ENCODE measurements at regions not wholly inside any gene's neighbourhood (a gene's known extent, or its start where the extent isn't known, plus 50 kb on each side); places are given as distances from the start of the nearest gene placed in this dataset.
"Not testable (repeated sequence)": the region's sequence is repeated elsewhere in the genome, so short reads cannot be mapped to it uniquely, and the experiment has no call there.

DNA sequence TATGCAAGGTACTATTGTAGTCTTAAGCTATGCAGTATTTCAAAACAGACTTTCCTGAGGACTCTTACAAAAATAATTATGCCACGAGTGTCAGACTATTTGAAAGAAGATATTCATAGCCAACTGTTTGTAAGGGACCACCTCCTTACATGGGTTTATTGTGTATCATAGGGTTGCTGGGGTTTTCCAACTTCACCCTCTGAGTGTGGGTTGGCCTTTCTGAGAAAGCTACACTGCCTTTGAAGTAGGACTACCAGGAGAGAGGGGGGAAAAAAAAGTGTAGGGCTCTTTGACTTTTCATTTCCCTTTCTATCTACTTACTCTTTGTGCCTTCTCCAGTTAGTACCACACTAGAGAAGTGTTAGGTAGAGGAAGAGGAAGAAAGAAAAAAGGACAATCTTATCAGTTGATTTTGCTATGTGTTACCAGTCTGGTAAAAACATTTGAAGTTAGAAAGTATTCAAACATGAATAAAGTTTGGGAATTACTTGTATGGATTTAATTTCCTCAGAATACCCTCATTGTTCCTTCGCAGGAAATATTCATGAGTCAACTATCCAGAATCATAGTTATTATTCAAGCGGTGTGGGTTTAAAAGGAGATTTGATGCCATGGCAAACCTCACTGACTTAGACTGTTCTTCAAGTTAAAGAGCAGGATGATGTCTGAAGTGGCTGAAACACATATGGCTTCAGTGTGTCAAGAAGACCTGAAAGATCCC lies 329.3 kb upstream of the THBS1 start:
- CTCF ChIA-PET, result no interaction called here
- DNase-seq, result no peak
- H3K4me3 Mint-ChIP-seq, result no peak overlapping the region
- H3K9me3 Mint-ChIP-seq (ENCODE audit: insufficient read depth), result no peaks in the 10 kb centered on the region
- no peak overlapping the region for H3K27ac Mint-ChIP-seq
- peak; percentile 49 for ATAC-seq
- peaks cover 3% of the 10 kb centered on the region for H3K27me3 Mint-ChIP-seq (ENCODE audit: low read depth)
- H3K36me3 Mint-ChIP-seq (ENCODE audit: low read depth), result no peaks in the 10 kb centered on the region
- H3K4me1 Mint-ChIP-seq (ENCODE audit: low read depth), result peaks cover 20% of the 10 kb centered on the region
- POLR2A ChIA-PET, result no interaction called here

DNA sequence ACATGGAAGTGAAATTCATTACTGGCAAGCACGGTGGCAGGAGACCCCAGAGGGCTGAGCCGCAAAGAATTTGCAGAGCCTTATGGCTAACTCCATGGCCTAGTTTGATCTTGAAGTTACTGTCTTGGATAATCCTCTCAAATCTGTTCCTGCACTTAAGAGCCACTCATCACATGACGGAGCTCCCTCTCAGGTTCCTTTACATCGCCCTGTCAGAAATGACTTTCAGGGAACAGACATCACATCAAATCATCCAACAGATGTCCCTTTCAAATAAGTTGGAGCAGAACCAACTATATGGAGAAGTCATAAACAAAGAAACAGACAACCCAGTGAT lies 328.8 kb upstream of the THBS1 start:
- DNase-seq (no peak), ATAC-seq (no peak)
- peaks cover 3% of the 10 kb centered on the region for H3K27me3 Mint-ChIP-seq (ENCODE audit: low read depth)
- no peak overlapping the region for H3K27ac Mint-ChIP-seq
- H3K4me3 Mint-ChIP-seq, result no peak overlapping the region
- no peaks in the 10 kb centered on the region for H3K36me3 Mint-ChIP-seq (ENCODE audit: low read depth)
- ChIA-PET CTCF (no interaction called here), POLR2A (no interaction called here)
- peaks cover 20% of the 10 kb centered on the region for H3K4me1 Mint-ChIP-seq (ENCODE audit: low read depth)
- no peaks in the 10 kb centered on the region for H3K9me3 Mint-ChIP-seq (ENCODE audit: insufficient read depth)

DNA sequence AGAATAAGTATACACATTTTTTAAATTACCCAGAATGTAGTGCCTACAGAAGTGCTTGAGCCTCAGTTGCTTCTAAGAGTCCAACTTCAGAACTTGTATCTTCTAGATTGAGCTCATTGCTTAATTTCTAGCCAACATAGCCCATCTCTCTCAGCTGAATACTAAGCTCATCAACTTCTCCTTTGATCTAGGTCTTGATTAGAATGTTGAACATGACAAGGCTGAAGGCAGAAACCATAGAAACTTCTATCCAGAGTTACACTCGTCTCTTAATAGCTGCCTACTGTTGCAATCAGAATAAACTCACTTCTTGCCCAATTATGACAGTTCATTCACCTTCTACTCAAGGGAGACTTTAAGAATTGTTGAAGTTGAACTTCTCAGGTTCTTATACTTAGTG lies 327.3 kb upstream of the THBS1 start:
- DNase-seq (no peak), ATAC-seq (no peak)
- ChIA-PET CTCF (no interaction called here), POLR2A (no interaction called here)
- H3K9me3 Mint-ChIP-seq (ENCODE audit: insufficient read depth), result no peaks in the 10 kb centered on the region
- peaks cover 3% of the 10 kb centered on the region for H3K27me3 Mint-ChIP-seq (ENCODE audit: low read depth)
- H3K36me3 Mint-ChIP-seq (ENCODE audit: low read depth), result no peaks in the 10 kb centered on the region
- peaks cover 20% of the 10 kb centered on the region for H3K4me1 Mint-ChIP-seq (ENCODE audit: low read depth)
- no peak overlapping the region for H3K4me3 Mint-ChIP-seq
- no peak overlapping the region for H3K27ac Mint-ChIP-seq

- Mint-ChIP-seq H3K4me3 (no peak overlapping the region), H3K36me3 (ENCODE audit: low read depth) (no peaks in the 10 kb centered on the region), H3K9me3 (ENCODE audit: insufficient read depth) (no peaks in the 10 kb centered on the region), H3K27ac (no peak overlapping the region), H3K4me1 (ENCODE audit: low read depth) (peaks cover 20% of the 10 kb centered on the region), H3K27me3 (ENCODE audit: low read depth) (peaks cover 3% of the 10 kb centered on the region)
- ChIA-PET POLR2A (no interaction called here), CTCF (no interaction called here)
- no peak for DNase-seq
- ATAC-seq, result no peak
These were observed 326.7 kb upstream of the THBS1 start for GRCh38 chr15:39254181-39254580.

DNA sequence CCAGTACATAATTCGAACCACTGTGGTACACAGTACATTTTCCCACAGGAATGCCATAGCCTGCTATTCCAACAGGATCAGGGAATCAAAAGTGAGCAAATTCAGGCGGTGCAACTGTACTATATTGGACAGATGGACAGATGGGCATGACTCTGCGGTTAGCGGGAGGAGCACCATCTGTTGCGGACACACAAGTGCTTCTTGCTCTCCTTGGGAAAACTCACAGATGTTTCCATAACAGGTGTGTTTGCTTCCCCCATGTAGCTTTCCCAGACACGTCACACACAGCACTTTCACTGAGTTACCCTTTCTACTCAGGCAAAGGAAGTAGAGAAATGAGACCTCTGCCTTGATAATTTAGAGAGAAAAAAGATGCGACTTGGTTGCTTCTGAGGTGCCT lies 325.1 kb upstream of the THBS1 start:
- no peaks in the 10 kb centered on the region for H3K36me3 Mint-ChIP-seq (ENCODE audit: low read depth)
- POLR2A ChIA-PET, result no interaction called here
- no peaks in the 10 kb centered on the region for H3K9me3 Mint-ChIP-seq (ENCODE audit: insufficient read depth)
- ATAC-seq (no peak), DNase-seq (no peak)
- peaks cover 7% of the 10 kb centered on the region for H3K27me3 Mint-ChIP-seq (ENCODE audit: low read depth)
- no peak overlapping the region for H3K27ac Mint-ChIP-seq
- H3K4me1 Mint-ChIP-seq (ENCODE audit: low read depth), result peaks cover 12% of the 10 kb centered on the region
- CTCF ChIA-PET, result no interaction called here
- H3K4me3 Mint-ChIP-seq, result no peak overlapping the region

GRCh38 chr15:39260391-39260790 lies 320.5 kb upstream of the THBS1 start:
- Mint-ChIP-seq H3K4me1 (ENCODE audit: low read depth) (peaks cover 13% of the 10 kb centered on the region), H3K36me3 (ENCODE audit: low read depth) (no peaks in the 10 kb centered on the region), H3K27ac (no peak overlapping the region), H3K4me3 (no peak overlapping the region), H3K9me3 (ENCODE audit: insufficient read depth) (no peaks in the 10 kb centered on the region), H3K27me3 (ENCODE audit: low read depth) (peaks cover 10% of the 10 kb centered on the region)
- CTCF ChIA-PET, result no interaction called here
- POLR2A ChIA-PET, result no interaction called here
- no peak for DNase-seq
- no peak for ATAC-seq

DNA sequence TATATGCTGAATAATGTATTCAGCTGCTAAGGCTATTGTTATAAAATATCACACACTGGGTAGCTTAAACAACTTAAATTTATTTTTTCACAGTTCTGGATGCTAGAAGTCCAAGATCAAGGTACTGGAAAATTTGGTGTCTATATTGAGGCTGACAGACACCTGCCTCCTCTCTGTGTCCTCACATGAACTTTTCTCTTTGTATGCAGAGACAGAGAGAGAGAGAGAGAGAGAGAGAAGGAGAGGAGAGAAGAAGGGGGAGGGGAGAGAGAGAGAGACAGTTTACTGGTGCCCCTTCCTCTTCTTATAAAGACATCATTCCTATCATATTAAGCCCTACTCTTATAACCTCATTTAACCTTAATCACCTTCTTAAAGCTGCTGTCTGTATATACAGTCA lies 320.1 kb upstream of the THBS1 start:
- Mint-ChIP-seq H3K4me1 (ENCODE audit: low read depth) (peaks cover 13% of the 10 kb centered on the region), H3K27ac (no peak overlapping the region), H3K27me3 (ENCODE audit: low read depth) (peaks cover 10% of the 10 kb centered on the region), H3K36me3 (ENCODE audit: low read depth) (no peaks in the 10 kb centered on the region), H3K9me3 (ENCODE audit: insufficient read depth) (no peaks in the 10 kb centered on the region), H3K4me3 (no peak overlapping the region)
- ChIA-PET CTCF (no interaction called here), POLR2A (no interaction called here)
- ATAC-seq (no peak), DNase-seq (no peak)

GRCh38 chr15:39261397-39262183 lies 319.3 kb upstream of the THBS1 start:
- DNase-seq; ATAC-seq; H3K27ac Mint-ChIP-seq; CTCF ChIA-PET; POLR2A ChIA-PET; H3K9me3 Mint-ChIP-seq (ENCODE audit: insufficient read depth); H3K4me3 Mint-ChIP-seq; H3K36me3 Mint-ChIP-seq (ENCODE audit: low read depth): not testable (repeated sequence)
- peaks cover 10% of the 10 kb centered on the region for H3K27me3 Mint-ChIP-seq (ENCODE audit: low read depth)
- peaks cover 13% of the 10 kb centered on the region for H3K4me1 Mint-ChIP-seq (ENCODE audit: low read depth)

GRCh38 chr15:39262995-39263772 lies 317.7 kb upstream of the THBS1 start:
- ATAC-seq; POLR2A ChIA-PET; DNase-seq; H3K9me3 Mint-ChIP-seq (ENCODE audit: insufficient read depth); CTCF ChIA-PET; H3K36me3 Mint-ChIP-seq (ENCODE audit: low read depth); H3K27ac Mint-ChIP-seq; H3K4me3 Mint-ChIP-seq: not testable (repeated sequence)
- Mint-ChIP-seq H3K4me1 (ENCODE audit: low read depth) (peaks cover 13% of the 10 kb centered on the region), H3K27me3 (ENCODE audit: low read depth) (peaks cover 10% of the 10 kb centered on the region)

GRCh38 chr15:39265261-39265660 lies 315.6 kb upstream of the THBS1 start:
- Mint-ChIP-seq H3K27me3 (ENCODE audit: low read depth) (peaks cover 14% of the 10 kb centered on the region), H3K27ac (no peak overlapping the region), H3K9me3 (ENCODE audit: insufficient read depth) (no peaks in the 10 kb centered on the region), H3K4me3 (no peak overlapping the region), H3K36me3 (ENCODE audit: low read depth) (no peaks in the 10 kb centered on the region), H3K4me1 (ENCODE audit: low read depth) (peaks cover 13% of the 10 kb centered on the region)
- ATAC-seq (no peak), DNase-seq (no peak)
- ChIA-PET POLR2A (no interaction called here), CTCF (no interaction called here)

- CTCF ChIA-PET, result interaction anchor here (1.4 kb wide), 1 partner anchor 40 kb away, joined by 3 read pairs; no protein-coding TSS in a partner anchor
- H3K9me3 Mint-ChIP-seq (ENCODE audit: insufficient read depth), result no peaks in the 10 kb centered on the region
These were observed 314.0 kb upstream of the THBS1 start for GRCh38 chr15:39266890-39267289.

GRCh38 chr15:39267685-39268084 lies 313.2 kb upstream of the THBS1 start:
- no peak overlapping the region for H3K4me3 Mint-ChIP-seq
- ChIA-PET POLR2A (no interaction called here), CTCF (no interaction called here)
- H3K27ac Mint-ChIP-seq, result no peak overlapping the region
- DNase-seq (no peak), ATAC-seq (no peak)
- H3K4me1 Mint-ChIP-seq (ENCODE audit: low read depth), result peaks cover 7% of the 10 kb centered on the region
- peaks cover 4% of the 10 kb centered on the region for H3K27me3 Mint-ChIP-seq (ENCODE audit: low read depth)
- H3K36me3 Mint-ChIP-seq (ENCODE audit: low read depth), result no peaks in the 10 kb centered on the region
- no peaks in the 10 kb centered on the region for H3K9me3 Mint-ChIP-seq (ENCODE audit: insufficient read depth)

More at GRCh38 chr15:39266890-39267289, 314.0 kb upstream of the THBS1 start:
- no peak for DNase-seq
- Mint-ChIP-seq H3K4me1 (ENCODE audit: low read depth) (peaks cover 13% of the 10 kb centered on the region), H3K27me3 (ENCODE audit: low read depth) (peaks cover 8% of the 10 kb centered on the region), H3K4me3 (no peak overlapping the region), H3K36me3 (ENCODE audit: low read depth) (no peaks in the 10 kb centered on the region), H3K27ac (no peak overlapping the region)
- POLR2A ChIA-PET, result no interaction called here
- ATAC-seq, result no peak
